Esophagus muscularis mucosa (tissue), 4 donors: ENCODE measurements at regions not wholly inside any gene's neighbourhood (a gene's known extent, or its start where the extent isn't known, plus 50 kb on each side); places are given as distances from the start of the nearest gene placed in this dataset.

ENCODE experiments used
- DNase-seq: peaks from one replicate; pipeline ENCODE4 v3.0.0-alpha.2; 2017; ENCODE audit errors: extremely low spot score
- H3K27ac ChIP-seq, 4 donors: fragments of 200-600 bp; sonication (generic); replicated peaks in 1 of 4; 1 replicate in 3 of 4; 2 replicates in 1 of 4; pipeline ENCODE4 v1.5.1; 2016 to 2019; ENCODE audit warnings: mild to moderate bottlenecking in 1 of 4
- H3K27me3 ChIP-seq, 4 donors: fragments of 200-600 bp; sonication (generic); one replicate each; pipeline versions ENCODE4 v1.5.1 to v1.6.0; 2016 to 2019
- H3K36me3 ChIP-seq, 4 donors: fragments of 200-600 bp; sonication (generic); one replicate each; pipeline ENCODE4 v1.5.1; 2016 to 2019
- H3K4me1 ChIP-seq, 4 donors: fragments of 200-600 bp; sonication (generic); one replicate each; pipeline ENCODE4 v1.5.1; 2016 to 2019
- H3K4me3 ChIP-seq, 4 donors: fragments of 200-600 bp; sonication (generic); 1 replicate in 2 of 4; 2 replicates in 2 of 4; pipeline ENCODE4 v1.5.1; 2016 to 2019; ENCODE audit warnings: mild to moderate bottlenecking in 4 of 4, moderate library complexity in 1 of 4
- H3K9me3 ChIP-seq, 4 donors: fragments of 200-600 bp; sonication (generic); 1 replicate in 3 of 4; 2 replicates in 1 of 4; pipeline ENCODE4 v1.5.1; 2016 to 2019
- CTCF ChIP-seq, 3 experiments: fragments of 200-600 bp in 2 of 3; fragments of 450-650 bp in 1 of 3; sonication (generic) in 2 of 3; IDR thresholded peaks; one replicate each; pipeline ENCODE4 v1.5.1; 2017 to 2019; ENCODE audit warnings: antibody characterized with exemption in 3 of 3, mild to moderate bottlenecking in 2 of 3, moderate library complexity in 1 of 3
- EP300 ChIP-seq: sonication (generic); formaldehyde crosslinking; IDR thresholded peaks from one replicate; pipeline ENCODE4 v1.6.1; 2017; ENCODE audit warnings: antibody characterized with exemption
- POLR2A ChIP-seq: fragments of 450-650 bp; IDR thresholded peaks from one replicate; pipeline ENCODE4 v1.6.1; 2017; ENCODE audit warnings: antibody characterized with exemption, moderate library complexity, mild to moderate bottlenecking, low read depth
- POLR2AphosphoS5 ChIP-seq, 2 donors: sonication (generic); formaldehyde crosslinking; IDR thresholded peaks; one replicate each; pipeline ENCODE4 v1.6.1; 2017; ENCODE audit warnings: antibody characterized with exemption in 2 of 2
- WGBS: methylation state at CpG from one replicate; pipeline ENCODE4 v1.1.5; 2018; 5-methylcytosine and 5-hydroxymethylcytosine counted together
- intact Hi-C: fragments of 100-400 bp; cut with DNase I; formaldehyde crosslinking; loops from one replicate; pipeline ENCODE4 v1.15.1; 2023

DNA sequence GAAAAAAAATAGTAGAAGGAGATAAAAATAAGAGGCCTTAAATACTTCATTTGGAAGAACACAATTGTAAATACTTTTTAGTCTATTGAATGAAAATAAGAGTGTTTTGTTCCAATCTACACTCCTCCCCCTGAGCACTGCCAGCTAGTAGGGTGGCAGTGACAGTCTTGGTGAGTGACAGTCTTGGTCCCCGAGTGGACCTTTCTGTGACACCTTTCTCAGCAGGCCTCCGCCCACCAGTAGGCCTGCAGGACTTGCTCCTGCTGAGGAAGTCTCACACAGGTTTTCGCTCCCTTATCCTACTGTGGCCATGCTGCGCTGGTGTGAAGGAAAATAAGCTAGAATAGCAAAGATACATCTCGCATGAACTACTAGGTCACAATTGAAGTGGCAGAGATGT lies 666.8 kb downstream of the NR4A2 start:
- no peak overlapping the region for H3K27ac ChIP-seq

DNA sequence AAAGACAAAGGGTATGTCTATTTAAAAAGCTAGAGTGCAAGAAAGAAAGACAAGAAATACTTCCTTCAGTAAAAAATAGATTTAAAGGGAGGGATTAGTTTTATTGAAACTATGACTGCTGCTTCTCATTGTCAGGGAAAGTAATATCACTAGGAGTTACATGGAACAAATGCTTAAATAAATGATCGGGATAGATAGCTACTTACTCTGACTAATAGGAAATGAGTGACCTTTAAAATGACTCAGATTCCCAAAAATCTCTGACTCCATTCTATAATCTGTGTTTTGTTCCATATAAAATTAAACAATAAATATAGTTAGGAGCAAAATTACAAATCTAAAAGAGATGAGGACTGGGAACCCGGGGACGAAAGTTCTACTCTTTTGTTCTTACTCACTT lies 669.3 kb downstream of the NR4A2 start:
- TF ChIP-seq CTCF (IDR thresholded peaks at IDR 0.05) (no peak), EP300 (no peak), POLR2AphosphoS5 (IDR thresholded peaks at IDR 0.05) (no peak), POLR2A (no peak)
- H3K4me3 ChIP-seq = no peak overlapping the region
- H3K36me3 ChIP-seq = no peaks in the 10 kb centered on the region
- no peaks in the 10 kb centered on the region for H3K9me3 ChIP-seq
- no peak for DNase-seq
- intact Hi-C loops = no loop called here
- no peaks in the 10 kb centered on the region for H3K27me3 ChIP-seq
- H3K27ac ChIP-seq = no peak overlapping the region
- H3K4me1 ChIP-seq = no peaks in the 10 kb centered on the region
- WGBS = 79% methylated on average over 3 of the region's 3 CpGs

More for the DNA sequence above, 666.8 kb downstream of the NR4A2 start:
- H3K9me3 ChIP-seq = no peaks in the 10 kb centered on the region
- no peaks in the 10 kb centered on the region for H3K36me3 ChIP-seq
- H3K27me3 ChIP-seq = no peaks in the 10 kb centered on the region
- no peak for DNase-seq
- H3K4me3 ChIP-seq = no peak overlapping the region
- H3K4me1 ChIP-seq = no peaks in the 10 kb centered on the region
- intact Hi-C loops = no loop called here
- TF ChIP-seq CTCF (IDR thresholded peaks at IDR 0.05) = no peak
- no peak for TF ChIP-seq POLR2AphosphoS5 (IDR thresholded peaks at IDR 0.05)
- no peak for TF ChIP-seq POLR2A
- TF ChIP-seq EP300 = no peak
- WGBS = 78% methylated on average over 5 of the region's 5 CpGs

DNA sequence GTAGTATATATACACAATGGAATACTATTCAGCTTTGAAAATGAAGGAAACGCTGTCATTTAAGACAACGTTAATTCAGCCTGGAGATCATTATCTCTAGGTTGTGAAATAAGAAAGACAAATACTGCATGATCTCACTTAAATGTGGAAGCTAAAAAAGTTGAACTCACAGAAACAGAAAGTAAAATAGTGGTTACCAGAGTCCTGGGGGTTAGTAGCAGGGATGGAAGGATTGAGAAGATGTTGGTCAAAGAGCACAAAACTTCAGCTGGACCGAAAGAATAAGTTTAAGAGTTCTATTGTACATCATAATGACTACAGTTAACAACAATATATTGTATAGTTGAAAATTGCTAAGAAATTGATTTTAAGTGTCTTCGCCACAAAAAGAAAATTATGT lies 670.3 kb downstream of the NR4A2 start:
- TF ChIP-seq POLR2AphosphoS5 (IDR thresholded peaks at IDR 0.05) (no peak), EP300 (no peak), POLR2A (no peak), CTCF (IDR thresholded peaks at IDR 0.05) (no peak)
- intact Hi-C loops = no loop called here
- H3K4me3 ChIP-seq = no peak overlapping the region
- DNase-seq = no peak
- no peaks in the 10 kb centered on the region for H3K36me3 ChIP-seq
- 88% methylated on average over 4 of the region's 4 CpGs for WGBS
- no peaks in the 10 kb centered on the region for H3K9me3 ChIP-seq
- no peaks in the 10 kb centered on the region for H3K27me3 ChIP-seq
- no peak overlapping the region for H3K27ac ChIP-seq
- no peaks in the 10 kb centered on the region for H3K4me1 ChIP-seq

DNA sequence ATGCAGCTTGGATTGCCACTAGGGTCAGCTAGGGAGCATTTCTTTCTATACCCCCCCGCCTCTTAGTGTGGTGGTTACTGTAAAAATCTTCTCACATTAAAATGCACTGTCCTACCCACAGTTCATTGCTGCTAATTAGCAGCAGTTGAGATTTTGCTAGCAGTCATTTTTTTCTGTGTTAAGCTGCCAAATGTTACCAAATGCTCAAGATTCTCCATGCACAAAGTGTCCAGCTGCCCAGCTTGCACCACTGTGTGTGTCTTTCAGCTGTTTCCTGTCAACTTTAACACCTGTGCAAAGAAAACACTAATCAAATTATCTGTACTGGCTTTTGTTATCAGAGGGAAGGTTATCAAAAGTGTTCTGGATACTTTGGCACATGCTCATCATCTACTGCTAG lies 679.3 kb downstream of the NR4A2 start:
- Histone ChIP-seq H3K4me1 (no peaks in the 10 kb centered on the region), H3K27ac (no peak overlapping the region), H3K27me3 (no peaks in the 10 kb centered on the region), H3K36me3 (no peaks in the 10 kb centered on the region), H3K4me3 (no peak overlapping the region), H3K9me3 (no peaks in the 10 kb centered on the region)
- 82% methylated on average over 1 of the region's 1 CpG for WGBS
- intact Hi-C loops = no loop called here
- no peak for TF ChIP-seq POLR2AphosphoS5 (IDR thresholded peaks at IDR 0.05)
- no peak for TF ChIP-seq POLR2A
- TF ChIP-seq CTCF (IDR thresholded peaks at IDR 0.05) = no peak
- TF ChIP-seq EP300 = no peak
- no peak for DNase-seq

DNA sequence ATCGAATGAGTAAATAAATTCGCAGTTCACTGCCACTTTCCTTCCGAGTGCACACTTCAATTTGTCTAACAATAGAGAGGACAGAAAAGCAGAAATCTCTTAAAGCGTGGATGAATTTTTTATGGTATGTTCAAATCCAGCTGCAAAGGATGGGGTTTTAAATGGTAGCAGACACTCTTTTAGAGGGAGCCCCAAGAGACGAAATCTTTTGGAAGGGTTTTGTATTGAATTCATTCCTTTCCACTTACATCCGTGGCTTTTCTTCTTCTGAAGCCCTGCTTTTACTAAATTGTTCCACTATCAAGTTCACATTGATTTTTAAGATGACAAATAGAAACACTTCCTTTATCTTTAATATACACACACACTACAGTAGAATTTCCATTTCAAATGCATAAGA lies 680.7 kb downstream of the NR4A2 start:
- Histone ChIP-seq H3K9me3 (no peaks in the 10 kb centered on the region), H3K4me3 (no peak overlapping the region), H3K27ac (no peak overlapping the region), H3K4me1 (no peaks in the 10 kb centered on the region), H3K27me3 (no peaks in the 10 kb centered on the region), H3K36me3 (no peaks in the 10 kb centered on the region)
- intact Hi-C loops = no loop called here
- WGBS = 61% methylated on average over 6 of the region's 6 CpGs
- DNase-seq = no peak
- TF ChIP-seq POLR2A = no peak
- no peak for TF ChIP-seq EP300
- TF ChIP-seq CTCF (IDR thresholded peaks at IDR 0.05) = no peak
- TF ChIP-seq POLR2AphosphoS5 (IDR thresholded peaks at IDR 0.05) = no peak
